AML-193 (cell line): ENCODE measurements at regions not wholly inside any gene's neighbourhood (a gene's known extent, or its start where the extent isn't known, plus 50 kb on each side); places are given as distances from the start of the nearest gene placed in this dataset.

Source experiments
- DNase-seq, 2 experiments: peaks; one replicate each; lab custom pipeline; 2025; lab: John Stamatoyannopoulos, UW

GRCh38 chr3:16658004-16658924, 53.0 kb upstream of the DAZL start:
- DNase-seq: no peak

GRCh38 chr3:16658925-16659793, 53.9 kb upstream of the DAZL start:
- DNase-seq: peak; percentile 58 to 72

GRCh38 chr3:16663854-16664712, 58.9 kb upstream of the DAZL start:
- no peak for DNase-seq

GRCh38 chr3:16665282-16665741, 60.1 kb upstream of the DAZL start:
- no peak for DNase-seq

- no peak for DNase-seq
Observed at GRCh38 chr3:16666206-16666605, 61.0 kb upstream of the DAZL start.

GRCh38 chr3:16667633-16668032, 62.4 kb upstream of the DAZL start:
- DNase-seq: no peak

GRCh38 chr3:16668776-16669545, 63.7 kb upstream of the DAZL start:
- DNase-seq: no peak

- DNase-seq: no peak
Observed at GRCh38 chr3:16670191-16670590, 65.0 kb upstream of the DAZL start.

- no peak for DNase-seq
Observed at GRCh38 chr3:16671690-16672089, 66.5 kb upstream of the DAZL start.

GRCh38 chr3:16673530-16673929, 68.3 kb upstream of the DAZL start:
- DNase-seq: no peak

- DNase-seq: no peak
Observed at GRCh38 chr3:16675805-16676204, 70.6 kb upstream of the DAZL start.

GRCh38 chr3:16686679-16687078, 81.5 kb upstream of the DAZL start:
- no peak for DNase-seq

- DNase-seq: no peak
Observed at GRCh38 chr3:16687221-16687620, 82.0 kb upstream of the DAZL start.

- no peak for DNase-seq
Observed at GRCh38 chr3:16692486-16693344, 87.5 kb upstream of the DAZL start.

GRCh38 chr3:16693820-16694219, 88.6 kb upstream of the DAZL start:
- no peak for DNase-seq

GRCh38 chr3:16695710-16696109, 90.5 kb upstream of the DAZL start:
- no peak for DNase-seq

GRCh38 chr3:16697443-16698147, 92.4 kb upstream of the DAZL start:
- DNase-seq: peak; percentile 61 to 69

- DNase-seq: no peak
Observed at GRCh38 chr3:16700651-16701050, 95.4 kb upstream of the DAZL start.

GRCh38 chr3:16704941-16705340, 99.7 kb upstream of the DAZL start:
- DNase-seq: peak; percentile 15 to 22
